CD14-positive monocyte (primary cell): ENCODE measurements at regions not wholly inside any gene's neighbourhood (a gene's known extent, or its start where the extent isn't known, plus 50 kb on each side); places are given as distances from the start of the nearest gene placed in this dataset.

Source experiments
- DNase-seq, 3 donors: peaks; one replicate each; pipeline ENCODE4 v3.0.0-alpha.2; 2011 to 2022
- H2AFZ ChIP-seq: 2 replicates; pipeline ENCODE4 v1.6.0; 2012; ENCODE audit warnings: mild to moderate bottlenecking, low read depth, low read length, inconsistent platforms; ENCODE audit not compliant: insufficient read depth, poor library complexity, severe bottlenecking
- H3K27ac ChIP-seq, 2 donors: 1 replicate in 1 of 2; 2 replicates in 1 of 2; pipeline ENCODE4 v1.5.1; 2012 to 2013; ENCODE audit warnings: low read length in 2 of 2, control low read depth in 1 of 2, inconsistent platforms in 1 of 2, low read depth in 1 of 2, mild to moderate bottlenecking in 1 of 2
- H3K27me3 ChIP-seq, 2 donors: one replicate each; pipeline versions ENCODE4 v1.6.0 to v1.6.1; 2011 to 2013; ENCODE audit warnings: low read length in 2 of 2; ENCODE audit not compliant: control insufficient read depth in 2 of 2, insufficient read depth in 2 of 2
- H3K36me3 ChIP-seq, 2 donors: replicated peaks in 1 of 2; 1 replicate in 1 of 2; 2 replicates in 1 of 2; pipeline versions ENCODE4 v1.5.1 to v1.6.1; 2012 to 2013; ENCODE audit warnings: low read length in 2 of 2, control low read depth in 1 of 2, inconsistent platforms in 1 of 2, mild to moderate bottlenecking in 1 of 2; ENCODE audit not compliant: insufficient read depth in 2 of 2, control insufficient read depth in 1 of 2
- H3K4me1 ChIP-seq, 2 donors: 1 replicate in 1 of 2; 2 replicates in 1 of 2; pipeline versions ENCODE4 v1.5.1 to v1.6.1; 2012 to 2013; ENCODE audit warnings: low read length in 2 of 2, control low read depth in 1 of 2, inconsistent platforms in 1 of 2, mild to moderate bottlenecking in 1 of 2, moderate library complexity in 1 of 2; ENCODE audit not compliant: insufficient read depth in 2 of 2, control insufficient read depth in 1 of 2
- H3K4me2 ChIP-seq: replicated peaks from 2 replicates; pipeline ENCODE3; 2012; ENCODE audit warnings: low read length, moderate library complexity, mild to moderate bottlenecking; ENCODE audit not compliant: poor library complexity, severe bottlenecking; ENCODE audit errors: extremely low read depth
- H3K4me3 ChIP-seq, 3 experiments: fragments of 200-600 bp in 1 of 3; sonication (generic) in 1 of 3; replicated peaks in 1 of 3; 1 replicate in 2 of 3; 2 replicates in 1 of 3; pipeline ENCODE4 v1.5.1; 2011 to 2013; ENCODE audit warnings: low read length in 3 of 3, mild to moderate bottlenecking in 3 of 3, control low read depth in 2 of 3, low read depth in 2 of 3, inconsistent platforms in 1 of 3, moderate library complexity in 1 of 3
- H3K79me2 ChIP-seq: 2 replicates; pipeline ENCODE4 v1.6.0; 2012; ENCODE audit warnings: mild to moderate bottlenecking, control low read depth, inconsistent platforms, low read length, moderate library complexity; ENCODE audit not compliant: insufficient read depth
- H3K9ac ChIP-seq: 2 replicates; pipeline ENCODE4 v1.6.0; 2017; ENCODE audit warnings: low read length, mild to moderate bottlenecking; ENCODE audit not compliant: insufficient read depth, poor library complexity, severe bottlenecking
- H3K9me3 ChIP-seq, 2 donors: replicated peaks in 1 of 2; 1 replicate in 1 of 2; 2 replicates in 1 of 2; pipeline versions ENCODE4 v1.5.1 to v1.6.1; 2012 to 2013; ENCODE audit warnings: low read length in 2 of 2, control low read depth in 1 of 2; ENCODE audit not compliant: control insufficient read depth in 1 of 2, insufficient read depth in 1 of 2
- H4K20me1 ChIP-seq: 2 replicates; pipeline ENCODE4 v1.6.0; 2012; ENCODE audit warnings: mild to moderate bottlenecking, low read length, control low read depth, moderate library complexity; ENCODE audit not compliant: insufficient read depth
- H3K27ac Mint-ChIP-seq, 7 donors: one replicate each; pipeline ENCODE4 v1.8.0; 2020; ENCODE audit warnings: mild to moderate bottlenecking in 7 of 7, mixed read lengths in 7 of 7, moderate library complexity in 6 of 7, inconsistent platforms in 2 of 7
- H3K27me3 Mint-ChIP-seq, 3 donors: one replicate each; pipeline ENCODE4 v1.8.0; 2021 to 2022; ENCODE audit warnings: low read depth in 3 of 3, mild to moderate bottlenecking in 3 of 3, mixed read lengths in 3 of 3, moderate library complexity in 3 of 3, inconsistent platforms in 1 of 3
- H3K36me3 Mint-ChIP-seq, 2 donors: one replicate each; pipeline ENCODE4 v1.8.0; 2020; ENCODE audit warnings: mixed read lengths in 2 of 2, inconsistent platforms in 1 of 2, mild to moderate bottlenecking in 1 of 2
- H3K4me1 Mint-ChIP-seq: one replicate; pipeline ENCODE4 v1.8.0; 2020; ENCODE audit warnings: mild to moderate bottlenecking, mixed read lengths
- H3K4me3 Mint-ChIP-seq, 2 donors: one replicate each; pipeline ENCODE4 v1.8.0; 2020; ENCODE audit warnings: mild to moderate bottlenecking in 2 of 2, mixed read lengths in 2 of 2, moderate library complexity in 1 of 2
- H3K9me3 Mint-ChIP-seq, 7 donors: one replicate each; pipeline ENCODE4 v1.8.0; 2020 to 2022; ENCODE audit warnings: mixed read lengths in 7 of 7, mild to moderate bottlenecking in 6 of 7, moderate library complexity in 6 of 7, inconsistent platforms in 2 of 7
- WGBS: methylation state at CpG from one replicate; pipeline ENCODE4 v1.1.5; 2013; ENCODE audit warnings: missing lambda C conversion rate; ENCODE audit not compliant: insufficient coverage; 5-methylcytosine and 5-hydroxymethylcytosine counted together
- intact Hi-C, 2 donors: fragments of 100-400 bp; cut with micrococcal nuclease; formaldehyde crosslinking; loops; one replicate each; pipeline versions ENCODE4 v1.15.0 to v1.15.1; 2023
- TF ChIP-seq, protein P1 (sequence below): fragments of 200-600 bp; IDR thresholded peaks from one replicate; pipeline ENCODE4 v1.8.0; 2022; ENCODE audit warnings: antibody characterized with exemption, mild to moderate bottlenecking

GRCh38 chr3:484341-484740 lies 287.8 kb downstream of the CHL1 start:
- peaks cover 0 to 7% (median 0%) of the 10 kb centered on the region in 3 donors for H3K27me3 Mint-ChIP-seq
- H3K27me3 ChIP-seq = no peaks in the 10 kb centered on the region
- H3K4me2 ChIP-seq = no peak overlapping the region
- no peak for DNase-seq
- H3K9ac ChIP-seq = no peak overlapping the region
- WGBS = no CpG with 5 or more reads among the region's 2 CpGs
- H3K27ac Mint-ChIP-seq = no peak overlapping the region
- H3K27ac ChIP-seq = no peak overlapping the region
- H3K4me3 ChIP-seq = no peak overlapping the region
- H3K9me3 ChIP-seq = peaks cover 0 to 4% of the 10 kb centered on the region in 2 donors
- no peak overlapping the region for H3K4me3 Mint-ChIP-seq
- H2AFZ ChIP-seq = no peak overlapping the region
- H4K20me1 ChIP-seq = no peaks in the 10 kb centered on the region
- H3K9me3 Mint-ChIP-seq = peaks cover 0 to 12% (median 4%) of the 10 kb centered on the region in 7 donors
- TF ChIP-seq, protein P1, sequence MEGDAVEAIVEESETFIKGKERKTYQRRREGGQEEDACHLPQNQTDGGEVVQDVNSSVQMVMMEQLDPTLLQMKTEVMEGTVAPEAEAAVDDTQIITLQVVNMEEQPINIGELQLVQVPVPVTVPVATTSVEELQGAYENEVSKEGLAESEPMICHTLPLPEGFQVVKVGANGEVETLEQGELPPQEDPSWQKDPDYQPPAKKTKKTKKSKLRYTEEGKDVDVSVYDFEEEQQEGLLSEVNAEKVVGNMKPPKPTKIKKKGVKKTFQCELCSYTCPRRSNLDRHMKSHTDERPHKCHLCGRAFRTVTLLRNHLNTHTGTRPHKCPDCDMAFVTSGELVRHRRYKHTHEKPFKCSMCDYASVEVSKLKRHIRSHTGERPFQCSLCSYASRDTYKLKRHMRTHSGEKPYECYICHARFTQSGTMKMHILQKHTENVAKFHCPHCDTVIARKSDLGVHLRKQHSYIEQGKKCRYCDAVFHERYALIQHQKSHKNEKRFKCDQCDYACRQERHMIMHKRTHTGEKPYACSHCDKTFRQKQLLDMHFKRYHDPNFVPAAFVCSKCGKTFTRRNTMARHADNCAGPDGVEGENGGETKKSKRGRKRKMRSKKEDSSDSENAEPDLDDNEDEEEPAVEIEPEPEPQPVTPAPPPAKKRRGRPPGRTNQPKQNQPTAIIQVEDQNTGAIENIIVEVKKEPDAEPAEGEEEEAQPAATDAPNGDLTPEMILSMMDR = no peak
- no peaks in the 10 kb centered on the region for H3K36me3 Mint-ChIP-seq
- intact Hi-C loops = no loop called here
- H3K4me1 Mint-ChIP-seq = no peaks in the 10 kb centered on the region
- no peaks in the 10 kb centered on the region for H3K4me1 ChIP-seq
- H3K79me2 ChIP-seq = no peaks in the 10 kb centered on the region
- no peaks in the 10 kb centered on the region for H3K36me3 ChIP-seq

DNA sequence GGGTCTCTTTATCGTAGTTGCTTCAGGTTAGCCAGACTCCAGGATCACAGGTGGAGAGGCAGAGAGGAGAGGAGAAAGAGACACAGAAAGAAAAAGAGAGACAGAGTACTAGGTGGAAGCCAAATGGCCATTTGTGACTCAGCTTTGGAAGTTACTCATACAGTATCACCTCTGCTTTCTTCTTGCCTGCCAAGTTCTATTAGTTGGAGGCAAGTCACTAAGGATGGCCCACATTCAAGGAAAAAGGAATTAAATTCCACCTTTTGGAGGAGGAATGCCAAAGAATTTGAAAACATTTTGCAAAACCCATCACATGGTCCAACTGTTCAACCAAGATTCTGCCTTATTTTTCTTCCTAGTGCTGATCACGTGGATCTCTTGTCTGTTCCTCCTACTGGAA lies 291.1 kb downstream of the CHL1 start:
- DNase-seq = no peak
- intact Hi-C loops = no loop called here
- H3K9ac ChIP-seq = no peak overlapping the region
- Mint-ChIP-seq H3K4me3 (no peak overlapping the region), H3K4me1 (no peaks in the 10 kb centered on the region), H3K27ac (no peak overlapping the region), H3K9me3 (peaks cover 0 to 5% (median under 1%) of the 10 kb centered on the region in 7 donors), H3K27me3 (peaks cover 0 to 4% (median 1%) of the 10 kb centered on the region in 3 donors), H3K36me3 (no peaks in the 10 kb centered on the region)
- no peak overlapping the region for H3K4me2 ChIP-seq
- no peaks in the 10 kb centered on the region for H3K9me3 ChIP-seq
- no peak overlapping the region for H3K27ac ChIP-seq
- H2AFZ ChIP-seq = no peak overlapping the region
- no peaks in the 10 kb centered on the region for H3K79me2 ChIP-seq
- H3K36me3 ChIP-seq = no peaks in the 10 kb centered on the region
- WGBS = 100% methylated on average over 1 of the region's 2 CpGs
- no peaks in the 10 kb centered on the region for H3K4me1 ChIP-seq
- no peak overlapping the region for H3K4me3 ChIP-seq
- TF ChIP-seq, protein P1 = no peak
- no peaks in the 10 kb centered on the region for H3K27me3 ChIP-seq
- no peaks in the 10 kb centered on the region for H4K20me1 ChIP-seq
